ENCODE measurements at regions not wholly inside any gene's neighbourhood (a gene's known extent, or its start where the extent isn't known, plus 50 kb on each side); places are given as distances from the start of the nearest gene placed in this dataset.

GRCh38 chr3:64885055-64885454 is 197.3 kb upstream of the ADAMTS9 start:
- no peak for DNase-seq (ENCODE audit: low spot score)

- no peak for DNase-seq (ENCODE audit: low spot score)
Observed at GRCh38 chr3:64884536-64884935, 196.7 kb upstream of the ADAMTS9 start.

DNA sequence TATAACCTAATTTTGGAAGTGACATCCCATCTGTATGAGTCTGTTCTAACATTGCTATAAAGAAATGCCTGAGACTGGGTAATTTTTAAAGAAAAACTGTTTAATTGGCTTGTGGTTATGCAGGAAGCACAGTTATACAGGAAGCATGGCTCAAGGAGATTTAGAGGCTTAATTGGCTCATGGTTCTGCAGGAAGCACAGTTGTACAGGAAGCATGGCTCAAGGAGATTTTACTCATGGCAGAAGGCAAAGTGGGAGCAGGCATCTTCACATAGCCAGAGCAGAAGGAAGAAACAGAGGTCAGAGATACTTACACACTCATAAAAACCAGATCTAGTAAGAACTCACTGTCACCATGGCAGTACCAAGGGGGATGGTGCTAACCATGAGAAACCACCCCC is 193.1 kb upstream of the ADAMTS9 start:
- DNase-seq (ENCODE audit: low spot score): no peak

DNA sequence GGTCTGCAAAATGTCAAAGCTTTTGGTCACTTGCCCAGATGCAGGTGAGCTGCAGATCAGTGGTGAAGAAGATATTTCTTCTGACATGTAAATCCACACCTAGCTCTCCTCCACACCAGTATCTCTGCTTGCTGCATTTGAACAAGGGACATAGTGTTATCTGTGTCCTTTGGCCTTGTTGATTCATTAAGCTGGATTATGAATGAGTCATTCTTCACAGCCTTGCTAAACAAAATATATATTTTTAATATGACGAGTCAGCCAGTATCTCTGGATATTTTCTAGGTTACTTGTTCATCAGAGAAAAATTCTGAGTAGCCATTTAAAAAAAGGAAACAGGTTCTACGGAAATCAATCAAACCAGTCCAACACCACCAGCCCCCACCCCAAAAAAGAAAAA is 190.6 kb upstream of the ADAMTS9 start:
- DNase-seq (ENCODE audit: low spot score): peak; percentile 84

DNA sequence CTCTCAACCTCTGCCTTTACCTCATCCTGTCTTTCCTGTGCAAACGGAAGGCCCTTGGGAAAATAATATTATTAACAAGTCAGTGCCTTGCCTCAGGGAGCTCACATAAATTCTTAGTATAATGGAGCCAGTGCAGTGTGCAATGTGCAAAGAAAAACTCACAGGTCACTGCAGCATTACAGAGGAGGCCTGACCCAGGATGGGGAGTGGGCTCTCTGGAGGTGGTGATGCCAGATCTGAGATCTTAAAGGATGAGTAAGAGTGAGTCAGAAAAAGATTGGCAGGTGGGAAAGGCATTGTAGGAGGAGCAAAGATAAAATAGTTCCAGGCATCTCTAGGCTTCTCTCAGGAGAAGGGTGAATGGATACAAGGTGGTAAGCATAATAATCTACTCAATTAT is 185.6 kb upstream of the ADAMTS9 start:
- DNase-seq (ENCODE audit: low spot score): peak; percentile 26

DNA sequence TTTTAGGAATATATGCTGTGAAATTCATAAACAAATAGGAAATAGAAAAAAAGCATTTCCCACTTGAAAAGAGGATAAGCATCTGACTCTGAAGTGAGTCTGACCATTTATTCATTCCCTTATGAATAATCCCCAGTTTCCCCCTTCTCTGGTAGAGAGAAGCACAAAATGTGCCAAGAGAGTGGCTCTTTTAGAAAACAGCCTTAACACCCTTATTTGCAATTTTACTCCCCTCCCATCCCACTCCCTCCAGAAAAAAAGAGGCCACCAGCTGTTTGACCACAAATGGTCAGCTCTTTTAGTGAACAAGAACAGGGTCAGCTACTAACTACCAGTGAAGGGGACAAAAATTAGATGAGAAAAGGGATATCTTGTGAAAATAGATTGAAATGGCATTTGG is 184.5 kb upstream of the ADAMTS9 start:
- no peak for DNase-seq (ENCODE audit: low spot score)

- no peak for DNase-seq (ENCODE audit: low spot score)
Observed at GRCh38 chr3:64871834-64872249, 184.0 kb upstream of the ADAMTS9 start.

- no peak for DNase-seq (ENCODE audit: low spot score)
Observed at GRCh38 chr3:64870876-64871646, 183.3 kb upstream of the ADAMTS9 start.

DNA sequence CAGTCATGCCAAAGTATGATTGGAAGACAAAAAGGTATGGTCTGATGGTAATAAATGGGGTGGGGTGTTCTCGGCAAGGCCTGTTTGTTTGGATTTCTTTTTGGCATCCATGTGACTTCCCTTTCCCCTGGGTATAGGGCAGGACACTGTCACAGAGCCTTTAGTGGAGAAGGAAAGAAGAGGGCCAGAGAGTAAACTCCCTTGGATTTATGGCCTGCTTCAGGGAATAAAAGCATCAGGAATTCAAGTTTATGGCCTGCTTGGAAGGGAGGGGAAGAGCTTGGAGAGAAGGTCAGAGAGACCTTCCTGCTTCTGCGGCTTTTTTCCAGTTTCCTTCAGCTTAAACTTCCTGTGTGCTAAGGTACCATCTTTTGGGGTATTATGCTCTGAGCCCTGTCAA is 179.4 kb upstream of the ADAMTS9 start:
- DNase-seq (ENCODE audit: low spot score): no peak

DNA sequence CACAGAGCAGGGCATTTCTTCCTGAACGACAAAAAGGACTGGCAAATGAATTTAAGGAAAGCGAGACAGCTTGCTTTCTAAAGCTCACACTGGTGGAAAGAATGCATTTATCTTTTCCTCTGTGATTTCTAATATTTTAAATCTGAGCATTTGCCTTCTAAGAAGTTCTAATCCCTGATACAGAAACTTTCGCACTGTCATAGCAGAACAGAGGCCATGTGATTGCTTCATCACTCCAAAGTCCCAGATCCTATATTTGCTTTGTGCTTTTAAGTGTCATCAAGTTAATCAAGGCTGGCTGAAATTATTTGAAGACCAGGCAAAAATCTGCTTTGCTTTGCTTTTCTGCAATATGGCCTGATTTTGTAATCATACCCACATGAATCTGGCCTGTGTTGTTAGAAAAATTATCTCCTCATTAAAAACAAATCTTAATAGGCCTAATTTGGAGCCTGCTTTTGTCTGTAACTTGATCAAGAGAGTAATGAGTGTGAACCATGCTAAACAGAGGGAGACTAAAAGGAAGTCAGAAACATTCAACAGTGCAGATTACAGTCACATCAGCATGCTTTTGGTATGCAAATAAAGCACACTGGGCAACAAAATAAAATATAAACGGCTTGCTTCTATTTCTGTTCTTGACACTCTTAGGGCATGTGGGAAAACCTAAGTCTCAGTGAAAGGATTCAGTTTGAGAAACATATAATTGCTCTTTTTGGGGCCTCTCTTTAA is 178.2 kb upstream of the ADAMTS9 start:
- DNase-seq (ENCODE audit: low spot score): no peak

DNA sequence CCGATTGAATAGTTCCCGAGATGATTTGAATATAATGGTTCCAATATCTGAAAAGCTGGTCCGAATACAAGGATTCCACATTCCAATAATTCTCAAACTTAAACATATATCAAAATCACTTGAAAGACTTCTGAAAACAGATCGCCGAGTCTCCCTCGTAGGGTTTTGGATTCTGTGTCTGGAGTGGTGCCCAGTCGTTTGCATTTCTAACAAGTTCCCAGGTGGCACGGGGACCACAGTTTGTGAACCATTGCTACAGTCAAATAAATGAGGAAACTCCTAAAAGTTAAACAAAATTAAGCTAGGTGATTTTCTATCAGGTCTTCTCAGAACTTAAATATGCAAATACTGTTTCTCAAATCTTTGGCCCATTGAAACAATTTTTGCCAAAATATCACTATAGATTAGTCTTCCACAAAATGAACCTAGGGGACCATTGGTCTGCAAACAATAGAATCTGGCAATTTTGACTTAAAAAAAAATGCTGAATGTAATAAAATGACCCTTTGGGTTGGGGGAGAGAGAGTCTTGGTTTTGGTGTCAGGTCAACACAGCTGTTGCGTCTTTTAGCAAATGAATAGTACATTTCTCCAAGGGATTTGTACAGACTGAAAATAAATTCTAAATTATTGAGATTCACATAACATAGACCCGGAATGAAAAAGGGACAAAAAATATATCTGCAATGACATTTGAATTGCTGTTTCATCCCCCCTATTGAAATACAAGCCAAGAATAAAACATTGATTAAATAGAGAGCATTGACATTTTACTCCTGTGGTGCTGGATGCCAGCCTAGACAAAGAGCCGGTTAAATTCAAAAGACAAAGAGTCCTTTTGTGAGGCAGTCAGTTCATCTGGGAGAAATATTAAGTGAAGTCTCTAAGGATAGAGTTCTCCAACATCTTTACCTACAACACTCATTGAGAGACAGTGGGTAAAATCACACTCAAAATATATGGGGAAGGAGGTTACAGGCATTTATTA is 175.7 kb upstream of the ADAMTS9 start:
- DNase-seq (ENCODE audit: low spot score): peak; percentile 84

GRCh38 chr3:64861684-64862083 is 173.9 kb upstream of the ADAMTS9 start:
- DNase-seq (ENCODE audit: low spot score): no peak

DNA sequence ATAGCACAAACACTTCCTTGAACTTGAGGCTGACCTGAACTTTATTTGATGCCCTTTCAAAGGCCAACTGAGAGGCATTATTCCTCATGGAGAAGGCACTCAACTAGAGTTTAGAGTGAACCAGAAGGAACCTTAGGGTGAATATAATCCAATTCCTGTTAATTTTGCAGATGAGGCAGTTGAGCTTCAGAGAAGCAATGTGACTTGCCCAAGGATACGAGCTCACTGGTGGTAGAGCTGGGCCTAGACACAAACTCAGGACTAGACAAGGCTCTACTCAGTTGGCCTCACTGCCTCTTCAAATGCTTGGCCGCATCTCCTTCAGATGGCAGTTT is 172.7 kb upstream of the ADAMTS9 start:
- no peak for DNase-seq (ENCODE audit: low spot score)

DNA sequence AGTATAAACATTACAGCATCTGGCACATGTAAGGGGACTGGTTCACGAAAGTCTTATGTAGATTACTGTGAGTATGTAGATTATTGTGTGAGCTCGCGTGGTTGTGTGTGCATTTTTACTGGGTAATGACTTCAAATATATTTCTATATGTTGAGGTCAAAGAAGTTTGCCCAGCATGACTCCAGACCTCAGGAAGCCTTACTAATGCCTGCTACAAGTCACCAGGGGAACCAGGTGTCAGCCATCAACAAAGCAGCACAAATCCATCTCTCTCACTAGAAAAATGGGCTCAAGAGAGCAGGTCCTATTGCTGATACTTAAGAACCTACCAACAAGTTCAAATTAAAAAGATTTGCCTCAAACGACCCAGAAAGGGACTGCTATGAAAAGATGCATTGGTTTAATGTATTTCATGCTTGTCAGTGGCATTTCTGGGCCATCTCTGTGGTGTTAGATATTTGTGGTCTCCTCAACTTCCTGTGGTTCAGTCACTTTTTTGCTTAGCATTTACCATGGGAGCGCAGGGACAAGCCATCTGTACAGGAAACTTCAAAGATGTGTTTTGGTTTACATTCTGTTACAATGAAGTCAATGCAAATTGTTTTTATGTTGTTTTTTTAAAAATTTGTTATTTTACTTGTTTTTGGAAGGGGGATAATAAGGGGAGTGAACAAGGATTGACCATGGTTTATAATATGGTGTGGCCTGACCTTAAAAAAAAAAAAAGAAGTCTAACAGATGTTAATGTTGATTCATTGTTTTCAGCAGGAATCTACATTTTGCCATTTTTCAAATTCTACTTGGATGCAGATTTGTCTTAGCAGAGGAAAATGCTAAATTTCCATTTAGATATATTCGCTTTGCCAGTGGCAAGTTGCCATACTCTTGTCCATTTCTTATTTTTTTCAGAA is 172.1 kb upstream of the ADAMTS9 start:
- DNase-seq (ENCODE audit: low spot score): no peak

DNA sequence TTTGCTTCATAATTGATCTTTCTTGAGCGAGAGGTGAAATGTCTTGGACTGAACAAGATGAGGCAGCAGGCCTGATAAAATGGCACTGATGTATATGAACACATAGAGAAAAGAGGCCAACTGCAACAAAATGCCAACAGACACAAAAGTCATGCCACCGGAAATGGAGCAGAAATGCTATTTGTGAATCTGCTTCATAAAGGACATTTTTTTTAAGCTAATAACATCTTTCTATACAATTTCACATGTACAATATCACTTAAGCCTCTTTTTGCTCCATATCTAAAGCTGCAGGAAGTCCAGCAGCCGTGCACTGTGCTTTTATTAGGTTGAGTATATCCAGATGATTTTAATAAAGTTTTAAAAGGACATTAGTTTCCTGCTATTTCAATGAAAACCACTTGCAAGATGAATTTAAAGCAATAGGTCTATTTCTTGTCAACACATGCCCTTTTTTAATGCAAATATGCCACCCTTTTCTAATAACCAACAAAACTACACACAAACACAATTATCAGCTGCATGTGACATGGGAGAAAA is 169.2 kb upstream of the ADAMTS9 start:
- no peak for DNase-seq (ENCODE audit: low spot score)

GRCh38 chr3:64856106-64856505 is 168.3 kb upstream of the ADAMTS9 start:
- DNase-seq (ENCODE audit: low spot score): no peak

DNA sequence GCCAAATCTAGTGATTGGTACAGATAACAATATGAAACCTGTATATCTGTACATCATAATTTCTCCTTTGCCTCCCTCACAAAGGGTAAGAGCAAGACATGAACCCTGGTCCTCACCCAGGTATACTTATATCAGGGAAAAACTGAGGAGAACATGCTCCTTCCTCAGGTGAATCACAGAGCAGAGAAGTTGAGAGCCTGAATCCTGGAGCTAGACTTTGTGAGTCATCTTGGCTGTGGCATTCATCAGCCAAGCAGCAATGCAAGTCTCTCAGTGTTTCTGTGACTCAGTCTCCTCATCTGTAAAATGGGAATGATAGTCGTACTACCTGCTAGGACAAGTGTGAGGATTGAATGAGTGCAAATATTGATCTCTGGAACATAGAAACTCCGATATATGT is 165.7 kb upstream of the ADAMTS9 start:
- no peak for DNase-seq (ENCODE audit: low spot score)

DNA sequence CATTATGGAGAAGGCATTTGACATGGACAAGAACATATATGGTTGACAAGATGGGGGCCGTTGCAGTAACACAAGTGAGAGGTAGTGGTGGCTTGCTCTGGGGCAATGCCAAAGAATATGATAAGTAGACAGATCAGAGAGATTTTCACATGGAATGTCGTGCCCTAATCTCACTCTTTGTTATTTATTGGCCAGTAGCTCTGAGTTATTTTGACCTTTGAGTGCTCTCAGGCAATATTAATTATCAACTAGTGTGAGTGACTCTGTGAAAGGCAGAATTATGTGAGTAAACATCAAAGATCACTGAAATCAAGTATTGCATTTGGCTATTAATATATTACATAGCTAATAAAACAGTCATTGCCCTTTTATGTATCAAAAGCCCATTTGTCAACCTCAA is 164.9 kb upstream of the ADAMTS9 start:
- no peak for DNase-seq (ENCODE audit: low spot score)

GRCh38 chr3:64848822-64849221 is 161.0 kb upstream of the ADAMTS9 start:
- no peak for DNase-seq (ENCODE audit: low spot score)

- DNase-seq (ENCODE audit: low spot score): no peak
Observed at GRCh38 chr3:64848127-64848800, 160.5 kb upstream of the ADAMTS9 start.

GRCh38 chr3:64844558-64844957 is 156.8 kb upstream of the ADAMTS9 start:
- DNase-seq (ENCODE audit: low spot score): no peak

All from COLO829 (cell line).